GM13977 (cell line): ENCODE measurements at regions not wholly inside any gene's neighbourhood (a gene's known extent, or its start where the extent isn't known, plus 50 kb on each side); places are given as distances from the start of the nearest gene placed in this dataset.
A peak's percentile ranks its signal among the peaks of the same experiment; 100 is the strongest.

Experiments used
- DNase-seq: peaks from one replicate; pipeline ENCODE4 v3.0.0; 2012; ENCODE audit warnings: low spot score
- CTCF ChIP-seq: IDR thresholded peaks from 2 replicates; pipeline ENCODE4 v1.5.1; 2012; ENCODE audit warnings: mild to moderate bottlenecking, control low read depth; ENCODE audit not compliant: insufficient read depth; ENCODE audit errors: extremely low read depth, missing control alignments
- in situ Hi-C: fragments of 300-500 bp; cut with MboI; formaldehyde crosslinking; loops from one replicate; pipeline ENCODE4 v1.12.0; 2022; ENCODE audit warnings: low sequenced_read_pairs, low pct_unique_long_range_greater_than_20kb, mixed read lengths, inconsistent platforms; ENCODE audit not compliant: unreplicated experiment

- DNase-seq, result no peak
- no peak for TF ChIP-seq CTCF
- in situ Hi-C loops, result no loop called here
Observed at GRCh38 chr5:89353837-89354551, 471.0 kb upstream of the MEF2C start.

- no peak for TF ChIP-seq CTCF
- in situ Hi-C loops, result no loop called here
- no peak for DNase-seq
Observed at GRCh38 chr5:89351975-89352374, 469.0 kb upstream of the MEF2C start.

GRCh38 chr5:89351222-89351621 lies 468.2 kb upstream of the MEF2C start:
- in situ Hi-C loops, result no loop called here
- TF ChIP-seq CTCF, result no peak
- DNase-seq, result no peak

- peak; percentile 4 for DNase-seq
- TF ChIP-seq CTCF, result no peak
- in situ Hi-C loops, result no loop called here
Observed at GRCh38 chr5:89350684-89351083, 467.7 kb upstream of the MEF2C start.

- in situ Hi-C loops, result no loop called here
- no peak for TF ChIP-seq CTCF
- DNase-seq, result no peak
Observed at GRCh38 chr5:89349246-89349980, 466.4 kb upstream of the MEF2C start.

- DNase-seq, result no peak
- TF ChIP-seq CTCF, result no peak
- in situ Hi-C loops, result no loop called here
Observed at GRCh38 chr5:89346573-89346972, 463.6 kb upstream of the MEF2C start.
